Spleen (tissue), 11 donors: ENCODE measurements at regions not wholly inside any gene's neighbourhood (a gene's known extent, or its start where the extent isn't known, plus 50 kb on each side); places are given as distances from the start of the nearest gene placed in this dataset.

Experiments used
- DNase-seq: peaks from one replicate; pipeline ENCODE4 v3.0.0-alpha.2; 2020
- H3K27ac ChIP-seq, 8 donors: fragments of 200-600 bp; sonication (generic) in 7 of 8; 1 replicate in 4 of 8; 2 replicates in 4 of 8; pipeline versions ENCODE4 v1.5.0 to v1.8.0; 2016 to 2021; ENCODE audit warnings: inconsistent platforms in 4 of 8, mild to moderate bottlenecking in 4 of 8, moderate library complexity in 1 of 8
- H3K27me3 ChIP-seq, 7 donors: fragments of 200-600 bp; sonication (generic) in 6 of 7; replicated peaks in 1 of 7; 1 replicate in 4 of 7; 2 replicates in 3 of 7; pipeline versions ENCODE4 v1.5.0 to v1.8.0; 2016 to 2021; ENCODE audit warnings: inconsistent platforms in 3 of 7, mild to moderate bottlenecking in 1 of 7
- H3K36me3 ChIP-seq, 6 donors: fragments of 200-600 bp; sonication (generic) in 5 of 6; 1 replicate in 4 of 6; 2 replicates in 2 of 6; pipeline versions ENCODE4 v1.5.0 to v1.8.0; 2016 to 2021; ENCODE audit warnings: inconsistent platforms in 2 of 6
- H3K4me1 ChIP-seq, 6 donors: fragments of 200-600 bp; sonication (generic) in 5 of 6; 1 replicate in 3 of 6; 2 replicates in 3 of 6; pipeline versions ENCODE4 v1.5.0 to v1.8.0; 2016 to 2021; ENCODE audit warnings: inconsistent platforms in 3 of 6
- H3K4me3 ChIP-seq, 8 donors: fragments of 200-600 bp; sonication (generic) in 7 of 8; 1 replicate in 4 of 8; 2 replicates in 4 of 8; pipeline versions ENCODE4 v1.5.0 to v1.8.0; 2016 to 2021; ENCODE audit warnings: inconsistent platforms in 4 of 8, mild to moderate bottlenecking in 4 of 8, moderate library complexity in 2 of 8
- H3K9me3 ChIP-seq, 8 donors: fragments of 200-600 bp; sonication (generic) in 7 of 8; 1 replicate in 4 of 8; 2 replicates in 4 of 8; pipeline versions ENCODE4 v1.5.0 to v1.8.0; 2016 to 2021; ENCODE audit warnings: inconsistent platforms in 4 of 8
- POLR2A ChIP-seq, 3 donors: fragments of 450-650 bp; IDR thresholded peaks; one replicate each; pipeline ENCODE4 v1.5.1; 2017; ENCODE audit warnings: antibody characterized with exemption in 3 of 3, mild to moderate bottlenecking in 1 of 3
- POLR2AphosphoS5 ChIP-seq, 3 donors: sonication (generic); formaldehyde crosslinking; IDR thresholded peaks; one replicate each; pipeline ENCODE4 v1.5.1; 2017; ENCODE audit warnings: antibody characterized with exemption in 3 of 3
- WGBS, 5 donors: extraction: QIAGEN DNeasy Blood & Tissue Kit in 3 of 5; methylation state at CpG; one replicate each; pipeline versions ENCODE4 v1.1.5 to v1.1.7; 2013 to 2018; 5-methylcytosine and 5-hydroxymethylcytosine counted together
- intact Hi-C: fragments of 100-400 bp; cut with DNase I; formaldehyde crosslinking; loops from one replicate; pipeline ENCODE4 v1.15.0; 2023; ENCODE audit warnings: low total_unique reads
- TF ChIP-seq, protein P1 (sequence below), 11 experiments: fragments of 200-600 bp in 7 of 11; fragments of 450-650 bp in 4 of 11; sonication (generic) in 4 of 11; IDR thresholded peaks in 8 of 11; conservative IDR thresholded peaks in 3 of 11; 1 replicate in 7 of 11; 2 replicates in 4 of 11; pipeline versions ENCODE4 v1.4.0 to v1.8.0; 2016 to 2021; ENCODE audit warnings: antibody characterized with exemption in 11 of 11, inconsistent platforms in 4 of 11, mild to moderate bottlenecking in 1 of 11
- donor health status: healthy with polysubstance abuse.
- donor health status: DM: no; HTN: no; CAD: no; lungs with moderate emphysema.
- donor health status: DM: no; HTN: no; CAD: no.
- donor health status: Bipolar disorder and iron deficiency.
- donor health status: healthy.
- donor health status: DM: no; HTN: no; CAD: no.
- donor health status: DM: yes; HTN: yes; CAD: no.

DNA sequence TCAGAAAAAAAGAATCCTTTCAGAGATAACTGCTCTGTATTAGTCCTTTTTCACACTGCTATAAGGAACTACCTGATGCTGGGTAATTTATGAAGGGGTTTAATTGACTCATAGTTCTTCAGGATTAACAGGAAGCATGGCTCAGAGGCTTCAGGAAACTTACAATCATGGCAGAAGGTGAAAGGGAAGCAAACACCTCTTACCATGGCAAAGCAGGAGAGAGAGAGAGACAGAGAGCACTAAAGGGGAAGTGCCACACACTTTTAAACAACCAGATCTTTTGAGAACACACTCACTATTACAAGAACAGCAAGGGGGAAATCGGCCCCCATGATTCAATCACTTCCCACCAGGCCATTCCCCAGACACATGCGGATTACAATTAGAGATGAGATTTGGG is 114.2 kb downstream of the TES start:
- WGBS, 5 donors, result 63 to 83% (median 75%) methylated on average over 2 of the region's 2 CpGs
- H3K27me3 ChIP-seq, result no peaks in the 10 kb centered on the region
- intact Hi-C loops, result no loop called here

DNA sequence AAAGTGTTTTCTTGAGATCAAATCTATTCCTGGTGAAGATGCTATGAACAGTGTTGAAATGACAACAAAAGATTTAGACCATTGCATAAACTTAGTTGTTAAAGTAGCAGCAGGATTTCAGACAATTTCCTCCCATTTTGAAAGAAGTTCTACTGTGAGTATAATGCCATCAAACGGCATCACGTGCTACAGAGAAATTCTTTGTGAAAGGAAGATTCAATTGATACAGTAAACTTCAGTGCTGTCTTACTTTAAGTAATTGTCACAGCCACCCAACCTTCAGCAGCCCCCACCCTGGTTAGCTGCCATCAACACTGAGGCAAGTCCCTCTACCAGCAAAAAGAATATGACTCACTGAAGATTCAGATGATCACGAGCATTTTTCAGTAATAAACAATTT is 115.2 kb downstream of the TES start:
- intact Hi-C loops, result no loop called here
- H3K36me3 ChIP-seq, result no peaks in the 10 kb centered on the region
- TF ChIP-seq, protein P1, sequence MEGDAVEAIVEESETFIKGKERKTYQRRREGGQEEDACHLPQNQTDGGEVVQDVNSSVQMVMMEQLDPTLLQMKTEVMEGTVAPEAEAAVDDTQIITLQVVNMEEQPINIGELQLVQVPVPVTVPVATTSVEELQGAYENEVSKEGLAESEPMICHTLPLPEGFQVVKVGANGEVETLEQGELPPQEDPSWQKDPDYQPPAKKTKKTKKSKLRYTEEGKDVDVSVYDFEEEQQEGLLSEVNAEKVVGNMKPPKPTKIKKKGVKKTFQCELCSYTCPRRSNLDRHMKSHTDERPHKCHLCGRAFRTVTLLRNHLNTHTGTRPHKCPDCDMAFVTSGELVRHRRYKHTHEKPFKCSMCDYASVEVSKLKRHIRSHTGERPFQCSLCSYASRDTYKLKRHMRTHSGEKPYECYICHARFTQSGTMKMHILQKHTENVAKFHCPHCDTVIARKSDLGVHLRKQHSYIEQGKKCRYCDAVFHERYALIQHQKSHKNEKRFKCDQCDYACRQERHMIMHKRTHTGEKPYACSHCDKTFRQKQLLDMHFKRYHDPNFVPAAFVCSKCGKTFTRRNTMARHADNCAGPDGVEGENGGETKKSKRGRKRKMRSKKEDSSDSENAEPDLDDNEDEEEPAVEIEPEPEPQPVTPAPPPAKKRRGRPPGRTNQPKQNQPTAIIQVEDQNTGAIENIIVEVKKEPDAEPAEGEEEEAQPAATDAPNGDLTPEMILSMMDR (IDR thresholded peaks at IDR 0.05 in 8 of 11, conservative IDR thresholded peaks at IDR 0.05 in 3 of 11), result no peak
- TF ChIP-seq POLR2AphosphoS5 (IDR thresholded peaks at IDR 0.05) (no peak), POLR2A (IDR thresholded peaks at IDR 0.05) (no peak)
- H3K9me3 ChIP-seq, result no peaks in the 10 kb centered on the region
- DNase-seq, result no peak
- 88 to 95% (median 92%) methylated on average over 3 of the region's 3 CpGs for WGBS, 5 donors
- H3K4me1 ChIP-seq, result no peaks in the 10 kb centered on the region
- H3K27ac ChIP-seq, result no peak overlapping the region
- no peak overlapping the region for H3K4me3 ChIP-seq
- no peaks in the 10 kb centered on the region for H3K27me3 ChIP-seq

More for the DNA sequence above, 114.2 kb downstream of the TES start:
- Histone ChIP-seq H3K27ac (no peak overlapping the region), H3K4me1 (no peaks in the 10 kb centered on the region), H3K4me3 (no peak overlapping the region), H3K36me3 (no peaks in the 10 kb centered on the region), H3K9me3 (no peaks in the 10 kb centered on the region)
- no peak for DNase-seq
- TF ChIP-seq POLR2A (IDR thresholded peaks at IDR 0.05) (no peak), POLR2AphosphoS5 (IDR thresholded peaks at IDR 0.05) (no peak)
- TF ChIP-seq, protein P1 (IDR thresholded peaks at IDR 0.05 in 8 of 11, conservative IDR thresholded peaks at IDR 0.05 in 3 of 11), result no peak

DNA sequence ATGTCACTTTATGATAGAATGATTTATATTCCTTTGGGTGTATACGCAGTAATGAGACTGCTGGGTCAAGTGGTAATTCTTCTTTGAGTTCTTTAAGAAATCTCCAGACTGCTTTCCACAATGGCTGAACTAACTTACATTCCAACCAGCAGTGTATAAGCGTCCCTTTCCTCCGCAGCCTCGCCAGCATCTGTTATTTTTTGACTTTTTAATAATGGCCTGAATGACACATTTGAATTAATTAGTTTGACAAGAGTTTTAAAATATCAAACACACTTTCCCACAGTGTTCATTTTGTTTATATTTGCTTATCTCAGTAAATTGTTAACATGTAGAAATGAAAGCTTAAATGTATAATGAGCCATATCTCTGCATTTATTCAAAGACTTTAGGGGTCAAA is 116.8 kb downstream of the TES start:
- H3K9me3 ChIP-seq, result no peaks in the 10 kb centered on the region
- no peaks in the 10 kb centered on the region for H3K36me3 ChIP-seq
- DNase-seq, result no peak
- no peak for TF ChIP-seq POLR2A (IDR thresholded peaks at IDR 0.05)
- TF ChIP-seq POLR2AphosphoS5 (IDR thresholded peaks at IDR 0.05), result no peak
- TF ChIP-seq, protein P1 (IDR thresholded peaks at IDR 0.05 in 8 of 11, conservative IDR thresholded peaks at IDR 0.05 in 3 of 11), result no peak
- H3K4me3 ChIP-seq, result no peak overlapping the region
- no peaks in the 10 kb centered on the region for H3K27me3 ChIP-seq
- 94 to 97% (median 95%) methylated on average over 4 of the region's 4 CpGs for WGBS, 5 donors
- H3K4me1 ChIP-seq, result no peaks in the 10 kb centered on the region
- H3K27ac ChIP-seq, result no peak overlapping the region
- intact Hi-C loops, result no loop called here

DNA sequence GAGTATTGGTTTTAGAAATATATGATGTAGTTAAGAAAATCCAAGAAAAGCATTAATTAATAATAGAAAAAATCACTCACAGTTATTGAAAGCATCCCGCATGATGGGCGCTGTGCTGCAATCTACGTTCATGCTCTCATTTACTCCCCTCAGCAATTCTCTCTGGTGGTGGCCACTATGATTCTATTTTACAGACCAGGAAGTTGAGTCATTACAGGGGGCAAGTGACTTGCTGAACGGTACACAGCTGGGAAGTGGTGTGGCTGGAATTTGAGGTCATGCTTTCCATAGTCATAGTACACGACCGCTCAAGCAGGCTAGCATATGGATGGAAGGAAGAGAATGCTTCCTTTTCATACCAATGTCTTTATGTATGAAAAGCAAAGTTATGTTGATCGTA is 117.4 kb downstream of the TES start:
- DNase-seq, result no peak
- Histone ChIP-seq H3K4me1 (no peaks in the 10 kb centered on the region), H3K27ac (peak overlapping the region in 1 of 8 donors; percentile 12), H3K36me3 (no peaks in the 10 kb centered on the region), H3K9me3 (no peaks in the 10 kb centered on the region), H3K27me3 (no peaks in the 10 kb centered on the region), H3K4me3 (no peak overlapping the region)
- TF ChIP-seq, protein P1 (IDR thresholded peaks at IDR 0.05 in 8 of 11, conservative IDR thresholded peaks at IDR 0.05 in 3 of 11), result no peak
- TF ChIP-seq POLR2A (IDR thresholded peaks at IDR 0.05), result no peak
- no peak for TF ChIP-seq POLR2AphosphoS5 (IDR thresholded peaks at IDR 0.05)
- WGBS, 5 donors, result 77 to 84% (median 80%) methylated on average over 7 of the region's 7 CpGs
- intact Hi-C loops, result no loop called here
